ENCODE measurements at regions not wholly inside any gene's neighbourhood (a gene's known extent, or its start where the extent isn't known, plus 50 kb on each side); places are given as distances from the start of the nearest gene placed in this dataset.

DNA sequence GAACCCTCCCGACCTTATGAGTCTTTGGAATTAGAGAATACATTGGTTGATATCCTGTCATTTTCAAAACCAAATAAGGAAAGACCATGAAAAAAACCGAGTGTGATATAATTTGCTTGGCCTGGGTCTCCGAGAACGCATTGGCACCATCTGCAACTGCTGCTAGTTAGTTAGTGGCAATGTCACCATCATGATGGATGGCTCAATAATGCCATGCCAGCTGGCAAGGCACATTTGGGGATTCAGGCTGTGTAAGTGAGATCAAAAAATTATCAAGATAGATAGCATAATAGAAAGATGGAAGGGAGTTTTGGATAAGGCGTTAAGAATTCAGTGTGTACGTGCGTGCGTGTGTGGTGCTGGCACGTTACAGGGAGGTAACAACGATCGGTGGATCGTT lies 134.7 kb upstream of the TCERG1L start:
- intact Hi-C loops (cut with DNase I): no loop called here
- no peaks in the 10 kb centered on the region for H3K36me3 ChIP-seq
- H3K9me3 ChIP-seq: no peaks in the 10 kb centered on the region
- no peaks in the 10 kb centered on the region for H3K4me1 ChIP-seq (replicated peaks)
- no peak overlapping the region for H3K4me3 ChIP-seq
- 81% methylated on average over 12 of the region's 12 CpGs for WGBS
- no peak overlapping the region for H3K27ac ChIP-seq
- no peak for DNase-seq (ENCODE audit: low spot score)
- no peaks in the 10 kb centered on the region for H3K27me3 ChIP-seq (replicated peaks; ENCODE audit: insufficient read depth)
- TF ChIP-seq, protein P1, sequence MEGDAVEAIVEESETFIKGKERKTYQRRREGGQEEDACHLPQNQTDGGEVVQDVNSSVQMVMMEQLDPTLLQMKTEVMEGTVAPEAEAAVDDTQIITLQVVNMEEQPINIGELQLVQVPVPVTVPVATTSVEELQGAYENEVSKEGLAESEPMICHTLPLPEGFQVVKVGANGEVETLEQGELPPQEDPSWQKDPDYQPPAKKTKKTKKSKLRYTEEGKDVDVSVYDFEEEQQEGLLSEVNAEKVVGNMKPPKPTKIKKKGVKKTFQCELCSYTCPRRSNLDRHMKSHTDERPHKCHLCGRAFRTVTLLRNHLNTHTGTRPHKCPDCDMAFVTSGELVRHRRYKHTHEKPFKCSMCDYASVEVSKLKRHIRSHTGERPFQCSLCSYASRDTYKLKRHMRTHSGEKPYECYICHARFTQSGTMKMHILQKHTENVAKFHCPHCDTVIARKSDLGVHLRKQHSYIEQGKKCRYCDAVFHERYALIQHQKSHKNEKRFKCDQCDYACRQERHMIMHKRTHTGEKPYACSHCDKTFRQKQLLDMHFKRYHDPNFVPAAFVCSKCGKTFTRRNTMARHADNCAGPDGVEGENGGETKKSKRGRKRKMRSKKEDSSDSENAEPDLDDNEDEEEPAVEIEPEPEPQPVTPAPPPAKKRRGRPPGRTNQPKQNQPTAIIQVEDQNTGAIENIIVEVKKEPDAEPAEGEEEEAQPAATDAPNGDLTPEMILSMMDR (IDR thresholded peaks at IDR 0.05): no peak

DNA sequence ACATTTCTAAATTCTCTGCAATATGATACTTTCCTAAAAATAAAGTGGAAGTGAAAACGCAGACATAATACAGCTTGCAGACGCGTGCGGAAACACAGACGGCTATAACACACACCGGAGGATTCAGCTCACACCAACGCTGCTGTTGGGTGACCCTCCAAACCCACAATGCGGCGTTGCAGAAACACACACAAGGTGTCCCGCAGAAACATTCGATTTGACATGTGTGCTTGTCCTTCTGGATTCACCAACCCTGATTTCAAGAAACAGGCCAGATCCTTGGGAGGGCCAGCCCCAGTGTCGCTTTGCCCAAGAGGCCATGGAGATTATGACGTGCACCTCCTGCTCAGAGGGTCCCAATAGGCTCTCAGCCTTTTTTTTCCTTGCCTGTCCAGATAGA lies 136.7 kb upstream of the TCERG1L start:
- no peaks in the 10 kb centered on the region for H3K9me3 ChIP-seq
- peaks cover 3% of the 10 kb centered on the region for H3K27me3 ChIP-seq (replicated peaks; ENCODE audit: insufficient read depth)
- TF ChIP-seq, protein P1 (IDR thresholded peaks at IDR 0.05): no peak
- TF ChIP-seq POLR2A (IDR thresholded peaks at IDR 0.05): no peak
- no peak for TF ChIP-seq POLR2AphosphoS5 (IDR thresholded peaks at IDR 0.05)
- H3K4me3 ChIP-seq: no peak overlapping the region
- H3K27ac ChIP-seq: no peak overlapping the region
- 79% methylated on average over 13 of the region's 13 CpGs for WGBS
- H3K36me3 ChIP-seq: no peaks in the 10 kb centered on the region
- H3K4me1 ChIP-seq (replicated peaks): no peaks in the 10 kb centered on the region
- intact Hi-C loops (cut with DNase I): no loop called here
- DNase-seq (ENCODE audit: low spot score): no peak

DNA sequence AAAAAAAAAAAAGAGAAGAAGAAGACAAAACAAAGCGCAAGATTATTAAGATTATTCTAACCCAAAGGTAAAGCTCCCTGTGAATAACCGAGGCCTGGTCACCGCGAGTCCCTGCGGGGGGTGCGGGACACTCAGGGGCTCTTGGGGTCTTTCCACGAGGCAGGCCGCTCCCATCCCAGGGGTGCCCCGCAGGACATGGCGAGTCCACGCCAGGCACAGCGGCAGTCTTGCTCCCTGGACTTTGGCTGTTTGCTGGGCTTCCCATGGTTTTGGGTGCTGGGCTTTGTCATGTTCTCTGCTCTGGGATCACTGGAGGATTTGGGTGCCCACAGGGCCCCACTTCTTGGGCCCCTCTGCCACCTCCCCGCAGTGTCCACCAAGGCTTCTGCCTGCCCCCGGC lies 137.4 kb upstream of the TCERG1L start:
- H3K36me3 ChIP-seq: no peaks in the 10 kb centered on the region
- H3K4me1 ChIP-seq (replicated peaks): no peaks in the 10 kb centered on the region
- peaks cover 8% of the 10 kb centered on the region for H3K27me3 ChIP-seq (replicated peaks; ENCODE audit: insufficient read depth)
- H3K9me3 ChIP-seq: no peaks in the 10 kb centered on the region
- intact Hi-C loops (cut with DNase I): no loop called here
- H3K4me3 ChIP-seq: no peak overlapping the region
- DNase-seq (ENCODE audit: low spot score): no peak
- H3K27ac ChIP-seq: no peak overlapping the region
- 98% methylated on average over 14 of the region's 14 CpGs for WGBS
- TF ChIP-seq POLR2AphosphoS5 (IDR thresholded peaks at IDR 0.05) (no peak), POLR2A (IDR thresholded peaks at IDR 0.05) (no peak)
- TF ChIP-seq, protein P1 (IDR thresholded peaks at IDR 0.05): no peak

DNA sequence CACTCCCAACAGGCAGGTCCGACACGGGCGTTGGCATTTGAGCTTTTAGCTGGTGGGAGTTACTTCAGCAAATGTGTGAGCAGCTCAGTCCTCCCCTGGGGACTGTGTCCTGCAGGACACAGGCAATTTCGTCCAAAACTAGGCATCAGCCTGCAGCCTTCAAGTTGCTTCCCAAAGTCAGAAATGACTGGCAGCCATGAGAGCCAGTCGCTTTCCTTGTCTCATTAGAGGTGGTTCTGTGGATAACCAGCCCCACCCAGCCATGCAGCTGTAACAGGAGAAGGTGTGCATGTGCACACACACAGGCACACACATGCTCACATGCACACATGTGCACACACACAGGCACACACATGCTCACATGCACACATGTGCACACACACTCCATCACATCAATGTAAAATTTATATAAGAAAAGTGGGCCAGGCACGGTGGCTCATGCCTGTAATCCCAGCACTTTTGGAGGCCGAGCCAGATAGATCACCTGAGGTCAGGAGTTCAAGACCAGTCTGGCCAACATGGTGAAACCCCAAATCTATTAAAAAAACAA lies 138.8 kb upstream of the TCERG1L start:
- intact Hi-C loops (cut with DNase I): no loop called here
- DNase-seq (ENCODE audit: low spot score): no peak

More for the DNA sequence above, 138.8 kb upstream of the TCERG1L start:
- H3K4me3 ChIP-seq: no peak overlapping the region
- WGBS: 78% methylated on average over 7 of the region's 7 CpGs
- H3K27me3 ChIP-seq (replicated peaks; ENCODE audit: insufficient read depth): peaks cover 8% of the 10 kb centered on the region
- H3K4me1 ChIP-seq (replicated peaks): no peaks in the 10 kb centered on the region
- no peak overlapping the region for H3K27ac ChIP-seq
- TF ChIP-seq POLR2AphosphoS5 (IDR thresholded peaks at IDR 0.05): no peak
- TF ChIP-seq, protein P1 (IDR thresholded peaks at IDR 0.05): no peak
- no peak for TF ChIP-seq POLR2A (IDR thresholded peaks at IDR 0.05)
- no peaks in the 10 kb centered on the region for H3K9me3 ChIP-seq
- H3K36me3 ChIP-seq: no peaks in the 10 kb centered on the region
